H9 (cell line): ENCODE measurements at regions not wholly inside any gene's neighbourhood (a gene's known extent, or its start where the extent isn't known, plus 50 kb on each side); places are given as distances from the start of the nearest gene placed in this dataset.

Experiments
- DNase-seq: peaks from one replicate; pipeline ENCODE4 v3.0.0-alpha.2; 2017
- H2AFZ ChIP-seq: one replicate; pipeline ENCODE4 v1.6.1; 2013; ENCODE audit warnings: mild to moderate bottlenecking, low read length, control low read depth, moderate library complexity
- H2AK5ac ChIP-seq: 2 replicates; pipeline ENCODE4 v1.6.1; 2013; ENCODE audit warnings: low read length, control low read depth, mixed read lengths; ENCODE audit not compliant: insufficient read length
- H2BK120ac ChIP-seq: one replicate; pipeline ENCODE4 v1.6.1; 2013; ENCODE audit warnings: low read depth, mild to moderate bottlenecking, low read length, control low read depth, inconsistent platforms; ENCODE audit not compliant: poor library complexity, severe bottlenecking
- H2BK12ac ChIP-seq: 2 replicates; pipeline ENCODE4 v1.6.1; 2013; ENCODE audit warnings: low read length, control low read depth, mixed read lengths, low read depth; ENCODE audit not compliant: insufficient read length
- H2BK15ac ChIP-seq: 2 replicates; pipeline ENCODE4 v1.6.1; 2013; ENCODE audit warnings: low read depth, low read length, control low read depth
- H2BK20ac ChIP-seq: one replicate; pipeline ENCODE4 v1.6.1; 2013; ENCODE audit warnings: low read depth, mild to moderate bottlenecking, low read length, control low read depth, inconsistent platforms; ENCODE audit not compliant: poor library complexity, severe bottlenecking
- H2BK5ac ChIP-seq: 2 replicates; pipeline ENCODE4 v1.6.1; 2013; ENCODE audit warnings: low read length, control low read depth, mixed read lengths; ENCODE audit not compliant: insufficient read length
- H3K14ac ChIP-seq: 2 replicates; pipeline ENCODE4 v1.6.1; 2013; ENCODE audit warnings: low read length, control low read depth; ENCODE audit not compliant: insufficient read depth
- H3K18ac ChIP-seq: 2 replicates; pipeline ENCODE4 v1.6.1; 2013; ENCODE audit warnings: low read depth, mild to moderate bottlenecking, mixed read lengths, low read length, control low read depth; ENCODE audit not compliant: insufficient read length
- H3K23ac ChIP-seq: 2 replicates; pipeline ENCODE4 v1.6.1; 2013; ENCODE audit warnings: low read length, control low read depth, mixed read lengths, low read depth; ENCODE audit not compliant: insufficient read length
- H3K23me2 ChIP-seq: 2 replicates; pipeline ENCODE4 v1.6.1; 2013; ENCODE audit warnings: low read depth, mild to moderate bottlenecking, mixed read lengths, low read length, control low read depth; ENCODE audit not compliant: insufficient read length, poor library complexity, severe bottlenecking
- H3K27ac ChIP-seq: 2 replicates; pipeline ENCODE4 v1.5.1; 2013; ENCODE audit warnings: low read length, control low read depth, mixed read lengths, low read depth; ENCODE audit not compliant: insufficient read length
- H3K27me3 ChIP-seq: 2 replicates; pipeline ENCODE4 v1.6.1; 2013; ENCODE audit warnings: low read length, control low read depth, inconsistent platforms; ENCODE audit not compliant: insufficient read depth
- H3K4ac ChIP-seq: 2 replicates; pipeline ENCODE4 v1.6.1; 2013; ENCODE audit warnings: low read depth, mild to moderate bottlenecking, control low read depth, inconsistent platforms, low read length, moderate library complexity
- H3K4me1 ChIP-seq: 2 replicates; pipeline ENCODE4 v1.6.1; 2013; ENCODE audit warnings: low read length, control low read depth, inconsistent platforms; ENCODE audit not compliant: insufficient read depth
- H3K4me2 ChIP-seq: 2 replicates; pipeline ENCODE4 v1.6.1; 2013; ENCODE audit warnings: low read length, control low read depth, mixed read lengths; ENCODE audit not compliant: insufficient read length, insufficient read depth
- H3K56ac ChIP-seq: 2 replicates; pipeline ENCODE4 v1.6.1; 2013; ENCODE audit warnings: low read depth, mild to moderate bottlenecking, mixed read lengths, low read length, control low read depth; ENCODE audit not compliant: insufficient read length
- H3K79me1 ChIP-seq: 2 replicates; pipeline ENCODE4 v1.6.1; 2013; ENCODE audit warnings: low read depth, mild to moderate bottlenecking, moderate library complexity, low read length, control low read depth, inconsistent platforms; ENCODE audit not compliant: insufficient read depth, poor library complexity, severe bottlenecking
- H3K79me2 ChIP-seq: 2 replicates; pipeline ENCODE4 v1.6.1; 2013; ENCODE audit warnings: low read length, control low read depth, inconsistent platforms; ENCODE audit not compliant: insufficient read depth
- H3K9ac ChIP-seq: 2 replicates; pipeline ENCODE4 v1.6.1; 2013; ENCODE audit warnings: low read length, control low read depth, mixed read lengths; ENCODE audit not compliant: insufficient read length; ENCODE audit errors: extremely low read depth
- H3K9me3 ChIP-seq: one replicate; pipeline ENCODE4 v1.6.1; 2013; ENCODE audit warnings: low read depth, low read length, inconsistent platforms; ENCODE audit not compliant: control insufficient read depth
- H3T11ph ChIP-seq: one replicate; pipeline ENCODE4 v1.6.1; 2013; ENCODE audit warnings: mild to moderate bottlenecking, low read length, control low read depth, inconsistent platforms
- H4K20me1 ChIP-seq: one replicate; pipeline ENCODE4 v1.6.1; 2013; ENCODE audit not compliant: control insufficient read depth, insufficient read length, insufficient read depth
- H4K5ac ChIP-seq: 2 replicates; pipeline ENCODE4 v1.6.1; 2013; ENCODE audit warnings: low read depth, mild to moderate bottlenecking, mixed read lengths, low read length, control low read depth; ENCODE audit not compliant: insufficient read length
- H4K8ac ChIP-seq: replicated peaks from 2 replicates; pipeline ENCODE4 v1.6.1; 2013; ENCODE audit warnings: low read length, control low read depth, mixed read lengths, low read depth; ENCODE audit not compliant: insufficient read length
- H4K91ac ChIP-seq: 2 replicates; pipeline ENCODE4 v1.6.1; 2013; ENCODE audit warnings: low read depth, mild to moderate bottlenecking, moderate library complexity, mixed read lengths, low read length, control low read depth; ENCODE audit not compliant: insufficient read length
- H3K27ac Mint-ChIP-seq, 3 experiments: 2 replicates in 2 of 3; 3 replicates in 1 of 3; pipeline ENCODE4 v1.8.0; 2020 to 2021; ENCODE audit warnings: mixed read lengths in 3 of 3, mild to moderate bottlenecking in 1 of 3, moderate library complexity in 1 of 3
- H3K27me3 Mint-ChIP-seq: 2 replicates; pipeline ENCODE4 v1.8.0; 2021; ENCODE audit warnings: low read depth, mild to moderate bottlenecking, moderate library complexity, mixed read lengths
- H3K36me3 Mint-ChIP-seq, 3 experiments: 2 replicates in 2 of 3; 3 replicates in 1 of 3; pipeline ENCODE4 v1.8.0; 2020 to 2021; ENCODE audit warnings: low read depth in 3 of 3, mixed read lengths in 3 of 3; ENCODE audit not compliant: insufficient read depth in 1 of 3
- H3K4me1 Mint-ChIP-seq, 2 experiments: 2 replicates each; pipeline ENCODE4 v1.8.0; 2020; ENCODE audit warnings: mixed read lengths in 2 of 2
- H3K4me3 Mint-ChIP-seq, 2 experiments: 2 replicates in 1 of 2; 3 replicates in 1 of 2; pipeline ENCODE4 v1.8.0; 2020 to 2021; ENCODE audit warnings: mild to moderate bottlenecking in 2 of 2, mixed read lengths in 2 of 2, moderate library complexity in 1 of 2
- H3K9me3 Mint-ChIP-seq, 2 experiments: 2 replicates in 1 of 2; 3 replicates in 1 of 2; pipeline ENCODE4 v1.8.0; 2020; ENCODE audit warnings: mild to moderate bottlenecking in 2 of 2, mixed read lengths in 2 of 2, moderate library complexity in 1 of 2
- WGBS: extraction: QIAGEN DNeasy Blood & Tissue Kit; methylation state at CpG from one replicate; pipeline ENCODE4 v1.1.7; 2013; ENCODE audit warnings: missing lambda C conversion rate, low lambda C conversion rate, mixed read lengths; ENCODE audit not compliant: insufficient read length; ENCODE audit errors: extremely low coverage; 5-methylcytosine and 5-hydroxymethylcytosine counted together
- TF ChIP-seq, protein P1 (sequence below): fragments of 200-600 bp; sonication (generic); conservative IDR thresholded peaks from 3 replicates; pipeline ENCODE4 v1.8.0; 2021; ENCODE audit warnings: antibody characterized with exemption, mild to moderate bottlenecking

DNA sequence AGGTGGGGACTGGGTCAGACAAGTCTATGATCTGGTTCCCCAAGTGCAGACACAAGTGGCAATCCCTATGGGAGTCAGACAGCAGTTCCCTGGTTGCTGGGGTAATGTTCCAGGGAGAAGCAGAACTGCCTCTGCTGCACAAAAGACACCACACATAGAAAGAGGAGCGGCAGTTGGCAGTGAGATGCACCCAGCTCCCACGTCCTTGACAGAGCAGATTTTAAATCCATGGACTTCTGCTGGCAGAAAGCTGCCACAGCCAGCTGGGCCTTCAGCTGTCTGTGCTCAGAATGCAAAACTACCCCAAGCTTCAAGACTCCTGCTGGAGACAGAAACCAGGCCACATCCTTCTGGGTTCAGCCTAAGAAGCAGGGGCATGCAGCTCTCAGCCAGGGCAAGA, 147.2 kb downstream of the ETAA1 start:
- TF ChIP-seq, protein P1, sequence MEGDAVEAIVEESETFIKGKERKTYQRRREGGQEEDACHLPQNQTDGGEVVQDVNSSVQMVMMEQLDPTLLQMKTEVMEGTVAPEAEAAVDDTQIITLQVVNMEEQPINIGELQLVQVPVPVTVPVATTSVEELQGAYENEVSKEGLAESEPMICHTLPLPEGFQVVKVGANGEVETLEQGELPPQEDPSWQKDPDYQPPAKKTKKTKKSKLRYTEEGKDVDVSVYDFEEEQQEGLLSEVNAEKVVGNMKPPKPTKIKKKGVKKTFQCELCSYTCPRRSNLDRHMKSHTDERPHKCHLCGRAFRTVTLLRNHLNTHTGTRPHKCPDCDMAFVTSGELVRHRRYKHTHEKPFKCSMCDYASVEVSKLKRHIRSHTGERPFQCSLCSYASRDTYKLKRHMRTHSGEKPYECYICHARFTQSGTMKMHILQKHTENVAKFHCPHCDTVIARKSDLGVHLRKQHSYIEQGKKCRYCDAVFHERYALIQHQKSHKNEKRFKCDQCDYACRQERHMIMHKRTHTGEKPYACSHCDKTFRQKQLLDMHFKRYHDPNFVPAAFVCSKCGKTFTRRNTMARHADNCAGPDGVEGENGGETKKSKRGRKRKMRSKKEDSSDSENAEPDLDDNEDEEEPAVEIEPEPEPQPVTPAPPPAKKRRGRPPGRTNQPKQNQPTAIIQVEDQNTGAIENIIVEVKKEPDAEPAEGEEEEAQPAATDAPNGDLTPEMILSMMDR, result no peak
- H2AK5ac ChIP-seq, result no peak overlapping the region
- no peaks in the 10 kb centered on the region for H3K79me1 ChIP-seq
- Mint-ChIP-seq H3K27ac (no peak overlapping the region), H3K9me3 (peaks cover 19 to 28% of the 10 kb centered on the region in 2 experiments), H3K27me3 (no peaks in the 10 kb centered on the region), H3K4me3 (no peak overlapping the region), H3K4me1 (peaks cover 12 to 14% of the 10 kb centered on the region in 2 experiments), H3K36me3 (peaks cover 0 to 15% (median 2%) of the 10 kb centered on the region in 3 experiments; a peak in 4 of 7 replicates)
- H3K4ac ChIP-seq, result no peak overlapping the region
- no peak overlapping the region for H4K8ac ChIP-seq
- no peak overlapping the region for H2BK5ac ChIP-seq
- H3K56ac ChIP-seq, result no peak overlapping the region
- no peak overlapping the region for H2AFZ ChIP-seq
- WGBS, result no CpG with 5 or more reads among the region's 2 CpGs
- peaks cover 9% of the 10 kb centered on the region for H3K4me1 ChIP-seq
- H3K14ac ChIP-seq, result no peak overlapping the region
- H3K4me2 ChIP-seq, result no peak overlapping the region
- no peak overlapping the region for H3K27ac ChIP-seq
- H2BK20ac ChIP-seq, result no peak overlapping the region
- H4K91ac ChIP-seq, result no peak overlapping the region
- no peak overlapping the region for H2BK15ac ChIP-seq
- H4K5ac ChIP-seq, result no peak overlapping the region
- H3K18ac ChIP-seq, result no peak overlapping the region
- DNase-seq, result no peak
- no peak overlapping the region for H3K9ac ChIP-seq
- no peak overlapping the region for H2BK12ac ChIP-seq
- no peaks in the 10 kb centered on the region for H3K9me3 ChIP-seq
- no peaks in the 10 kb centered on the region for H4K20me1 ChIP-seq
- no peaks in the 10 kb centered on the region for H3K79me2 ChIP-seq
- H3K23ac ChIP-seq, result no peak overlapping the region
- H3T11ph ChIP-seq, result no peak overlapping the region
- H2BK120ac ChIP-seq, result no peak overlapping the region
- H3K23me2 ChIP-seq, result no peaks in the 10 kb centered on the region
- H3K27me3 ChIP-seq, result no peaks in the 10 kb centered on the region
